ENCODE measurements at regions not wholly inside any gene's neighbourhood (a gene's known extent, or its start where the extent isn't known, plus 50 kb on each side); places are given as distances from the start of the nearest gene placed in this dataset.

DNA sequence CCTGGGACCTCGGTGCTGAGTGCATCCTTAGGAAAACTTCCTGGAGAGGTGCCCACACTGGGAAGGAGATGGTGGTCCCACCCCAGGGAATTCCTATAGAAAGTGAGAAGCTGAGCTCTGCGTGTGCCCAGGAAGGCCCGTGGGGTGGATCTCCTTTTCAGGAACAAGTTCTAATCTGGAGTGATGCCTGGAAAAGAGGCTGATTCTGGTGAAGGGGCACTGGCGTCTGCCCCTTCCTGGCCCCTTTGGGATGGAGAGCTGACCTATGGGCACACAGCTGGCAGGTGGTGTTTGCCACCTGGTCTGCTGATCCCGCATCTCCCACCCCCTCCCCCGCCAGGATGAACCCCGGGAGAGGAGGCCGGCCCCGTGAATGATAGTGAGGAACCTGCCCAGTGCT is 142.0 kb upstream of the RTL1 start:
- Histone ChIP-seq H3K9me3 (replicated peaks in 1 of 2; ENCODE audit: control insufficient read depth in 1 of 2, insufficient read depth in 1 of 2, low read length in 2 of 2) (no peaks in the 10 kb centered on the region), H3K4me1 (ENCODE audit: control insufficient read depth in 1 of 2, insufficient read depth in 2 of 2, low read length in 2 of 2) (no peaks in the 10 kb centered on the region), H2AFZ (ENCODE audit: insufficient read depth, low read depth, low read length, poor library complexity, severe bottlenecking) (no peak overlapping the region), H3K9ac (ENCODE audit: insufficient read depth, low read length, poor library complexity, severe bottlenecking) (no peak overlapping the region), H3K79me2 (ENCODE audit: insufficient read depth, low read length) (no peaks in the 10 kb centered on the region), H3K36me3 (replicated peaks in 1 of 2; ENCODE audit: control insufficient read depth in 1 of 2, insufficient read depth in 2 of 2, low read length in 2 of 2) (no peaks in the 10 kb centered on the region), H3K4me2 (replicated peaks; ENCODE audit: extremely low read depth, low read length, poor library complexity, severe bottlenecking) (no peak overlapping the region), H4K20me1 (ENCODE audit: insufficient read depth, low read length) (no peaks in the 10 kb centered on the region), H3K27me3 (ENCODE audit: control insufficient read depth in 2 of 2, insufficient read depth in 2 of 2, low read length in 2 of 2) (no peaks in the 10 kb centered on the region), H3K27ac (ENCODE audit: low read depth in 1 of 2, low read length in 2 of 2) (no peak overlapping the region), H3K4me3 (replicated peaks in 1 of 3; ENCODE audit: low read depth in 2 of 3, low read length in 3 of 3) (no peak overlapping the region)
- no peak for DNase-seq
- Mint-ChIP-seq H3K27ac (no peak overlapping the region), H3K4me1 (no peaks in the 10 kb centered on the region), H3K27me3 (ENCODE audit: low read depth in 3 of 3) (peaks cover 0 to 4% (median 2%) of the 10 kb centered on the region in 3 donors), H3K9me3 (peaks cover 0 to 5% (median 1%) of the 10 kb centered on the region in 7 donors), H3K4me3 (no peak overlapping the region), H3K36me3 (no peaks in the 10 kb centered on the region)
- TF ChIP-seq, protein P1, sequence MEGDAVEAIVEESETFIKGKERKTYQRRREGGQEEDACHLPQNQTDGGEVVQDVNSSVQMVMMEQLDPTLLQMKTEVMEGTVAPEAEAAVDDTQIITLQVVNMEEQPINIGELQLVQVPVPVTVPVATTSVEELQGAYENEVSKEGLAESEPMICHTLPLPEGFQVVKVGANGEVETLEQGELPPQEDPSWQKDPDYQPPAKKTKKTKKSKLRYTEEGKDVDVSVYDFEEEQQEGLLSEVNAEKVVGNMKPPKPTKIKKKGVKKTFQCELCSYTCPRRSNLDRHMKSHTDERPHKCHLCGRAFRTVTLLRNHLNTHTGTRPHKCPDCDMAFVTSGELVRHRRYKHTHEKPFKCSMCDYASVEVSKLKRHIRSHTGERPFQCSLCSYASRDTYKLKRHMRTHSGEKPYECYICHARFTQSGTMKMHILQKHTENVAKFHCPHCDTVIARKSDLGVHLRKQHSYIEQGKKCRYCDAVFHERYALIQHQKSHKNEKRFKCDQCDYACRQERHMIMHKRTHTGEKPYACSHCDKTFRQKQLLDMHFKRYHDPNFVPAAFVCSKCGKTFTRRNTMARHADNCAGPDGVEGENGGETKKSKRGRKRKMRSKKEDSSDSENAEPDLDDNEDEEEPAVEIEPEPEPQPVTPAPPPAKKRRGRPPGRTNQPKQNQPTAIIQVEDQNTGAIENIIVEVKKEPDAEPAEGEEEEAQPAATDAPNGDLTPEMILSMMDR (IDR thresholded peaks at IDR 0.05), result no peak
- WGBS (ENCODE audit: insufficient coverage), result 93% methylated on average over 4 of the region's 9 CpGs
- intact Hi-C loops (cut with micrococcal nuclease), result no loop called here

DNA sequence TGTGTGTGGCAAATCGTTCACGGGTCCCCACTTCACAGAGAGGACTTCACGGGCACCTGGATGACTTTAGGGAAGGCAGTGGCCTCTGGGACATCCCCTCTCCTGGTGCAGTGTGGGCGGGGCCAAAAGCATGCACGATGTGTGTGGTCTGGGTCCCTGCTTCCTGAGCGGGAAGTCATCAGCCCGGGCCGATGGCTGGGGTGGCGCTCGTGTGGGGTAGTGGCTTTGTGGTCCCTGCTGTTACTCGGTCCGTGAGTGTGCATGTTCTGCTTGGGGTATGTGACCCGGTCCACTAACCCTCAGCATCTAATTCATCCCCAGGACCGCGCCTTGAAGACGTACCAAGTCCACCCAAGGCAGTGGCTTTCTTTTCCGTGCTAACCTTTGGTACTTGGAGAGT is 142.5 kb upstream of the RTL1 start:
- Histone ChIP-seq H3K4me1 (ENCODE audit: control insufficient read depth in 1 of 2, insufficient read depth in 2 of 2, low read length in 2 of 2) (no peaks in the 10 kb centered on the region), H3K79me2 (ENCODE audit: insufficient read depth, low read length) (no peaks in the 10 kb centered on the region), H4K20me1 (ENCODE audit: insufficient read depth, low read length) (no peaks in the 10 kb centered on the region), H3K27me3 (ENCODE audit: control insufficient read depth in 2 of 2, insufficient read depth in 2 of 2, low read length in 2 of 2) (no peaks in the 10 kb centered on the region), H3K9ac (ENCODE audit: insufficient read depth, low read length, poor library complexity, severe bottlenecking) (no peak overlapping the region), H3K27ac (ENCODE audit: low read depth in 1 of 2, low read length in 2 of 2) (no peak overlapping the region), H3K9me3 (replicated peaks in 1 of 2; ENCODE audit: control insufficient read depth in 1 of 2, insufficient read depth in 1 of 2, low read length in 2 of 2) (peaks cover 0 to 5% of the 10 kb centered on the region in 2 donors), H3K4me2 (replicated peaks; ENCODE audit: extremely low read depth, low read length, poor library complexity, severe bottlenecking) (no peak overlapping the region), H3K4me3 (replicated peaks in 1 of 3; ENCODE audit: low read depth in 2 of 3, low read length in 3 of 3) (no peak overlapping the region), H3K36me3 (replicated peaks in 1 of 2; ENCODE audit: control insufficient read depth in 1 of 2, insufficient read depth in 2 of 2, low read length in 2 of 2) (no peaks in the 10 kb centered on the region), H2AFZ (ENCODE audit: insufficient read depth, low read depth, low read length, poor library complexity, severe bottlenecking) (no peak overlapping the region)
- no peaks in the 10 kb centered on the region for H3K36me3 Mint-ChIP-seq
- H3K4me1 Mint-ChIP-seq, result no peaks in the 10 kb centered on the region
- TF ChIP-seq, protein P1 (IDR thresholded peaks at IDR 0.05), result no peak
- H3K9me3 Mint-ChIP-seq, result peaks cover 0 to 7% (median 0%) of the 10 kb centered on the region in 7 donors
- no peak for DNase-seq
- H3K4me3 Mint-ChIP-seq, result no peak overlapping the region
- intact Hi-C loops (cut with micrococcal nuclease), result no loop called here
- WGBS (ENCODE audit: insufficient coverage), result 72% methylated on average over 10 of the region's 17 CpGs
- H3K27me3 Mint-ChIP-seq (ENCODE audit: low read depth in 3 of 3), result peaks cover 0 to 4% (median 2%) of the 10 kb centered on the region in 3 donors
- H3K27ac Mint-ChIP-seq, result no peak overlapping the region

All from CD14-positive monocyte (primary cell).